GM06990 (cell line): ENCODE measurements at regions not wholly inside any gene's neighbourhood (a gene's known extent, or its start where the extent isn't known, plus 50 kb on each side); places are given as distances from the start of the nearest gene placed in this dataset.

Source experiments
- DNase-seq: peaks from one replicate; pipeline ENCODE4 v3.0.0-alpha.2; 2011; ENCODE audit not compliant: insufficient read length; ENCODE audit errors: extremely low read depth
- H3K27me3 ChIP-seq: replicated peaks from 2 replicates; pipeline ENCODE4 v1.6.0; 2011; ENCODE audit warnings: low read length; ENCODE audit not compliant: control insufficient read depth, insufficient read depth
- H3K36me3 ChIP-seq: 2 replicates; pipeline ENCODE4 v1.5.1; 2011; ENCODE audit warnings: low read length; ENCODE audit not compliant: control insufficient read depth, insufficient read depth
- H3K4me3 ChIP-seq: replicated peaks from 2 replicates; pipeline ENCODE4 v1.5.1; 2011; ENCODE audit warnings: low read depth, mild to moderate bottlenecking, control low read depth, low read length
- CTCF ChIP-seq: IDR thresholded peaks from 2 replicates; pipeline ENCODE4 v1.5.1; 2011; ENCODE audit warnings: low read length, control low read depth, mild to moderate bottlenecking, inconsistent platforms; ENCODE audit not compliant: insufficient read depth, poor library complexity, severe bottlenecking

GRCh38 chr5:61999371-61999770 is 306.6 kb upstream of the KIF2A start:
- Histone ChIP-seq H3K4me3 (no peak overlapping the region), H3K27me3 (no peaks in the 10 kb centered on the region; the same call in 1 of the 2 replicates), H3K36me3 (no peaks in the 10 kb centered on the region)
- TF ChIP-seq CTCF, result no peak
- DNase-seq, result no peak

GRCh38 chr5:62000646-62001045 is 305.4 kb upstream of the KIF2A start:
- H3K27me3 ChIP-seq, result no peaks in the 10 kb centered on the region; the same call in 1 of the 2 replicates
- no peak for TF ChIP-seq CTCF
- H3K4me3 ChIP-seq, result no peak overlapping the region
- no peaks in the 10 kb centered on the region for H3K36me3 ChIP-seq
- no peak for DNase-seq

- no peak overlapping the region for H3K4me3 ChIP-seq
- TF ChIP-seq CTCF, result no peak
- H3K27me3 ChIP-seq, result no peaks in the 10 kb centered on the region; the same call in 1 of the 2 replicates
- DNase-seq, result no peak
- no peaks in the 10 kb centered on the region for H3K36me3 ChIP-seq
Measured at GRCh38 chr5:62001640-62002039, 304.4 kb upstream of the KIF2A start.

GRCh38 chr5:62002436-62002835 is 303.6 kb upstream of the KIF2A start:
- no peak for TF ChIP-seq CTCF
- DNase-seq, result no peak
- Histone ChIP-seq H3K4me3 (no peak overlapping the region), H3K27me3 (no peaks in the 10 kb centered on the region; the same call in 1 of the 2 replicates), H3K36me3 (no peaks in the 10 kb centered on the region)

DNA sequence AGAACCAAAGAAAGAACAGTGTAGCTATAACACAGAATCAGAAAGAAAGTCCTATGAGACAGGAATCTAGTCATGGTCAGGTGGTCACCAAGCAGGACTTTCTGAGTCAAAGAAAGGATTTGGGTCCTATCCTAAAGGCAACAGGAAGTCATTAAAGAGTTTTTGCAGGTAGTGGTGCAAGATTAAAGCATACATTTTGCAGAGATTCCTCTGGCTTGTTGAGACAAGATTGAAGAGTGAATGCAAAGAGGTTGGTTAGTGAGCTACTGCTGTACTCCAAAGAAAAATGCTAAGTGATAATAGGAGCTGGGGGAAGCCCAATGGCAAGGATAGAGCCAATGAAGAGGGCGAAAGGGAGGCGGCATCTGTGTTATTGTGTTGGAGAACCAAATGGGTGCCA is 300.5 kb upstream of the KIF2A start:
- H3K36me3 ChIP-seq, result no peaks in the 10 kb centered on the region
- no peak for DNase-seq

More for the DNA sequence above, 300.5 kb upstream of the KIF2A start:
- H3K4me3 ChIP-seq, result no peak overlapping the region
- H3K27me3 ChIP-seq, result no peaks in the 10 kb centered on the region; the same call in 1 of the 2 replicates
- TF ChIP-seq CTCF, result no peak
